H1 (cell line): ENCODE measurements at regions not wholly inside any gene's neighbourhood (a gene's known extent, or its start where the extent isn't known, plus 50 kb on each side); places are given as distances from the start of the nearest gene placed in this dataset.

Experiments
- EGR1 ChIP-seq: IDR thresholded peaks from 2 replicates; pipeline ENCODE4 v1.6.1; 2011; ENCODE audit warnings: low read depth, low read length, borderline replicate concordance
- KDM1A ChIP-seq: fragments of 200-600, 300-600 bp; sonication (generic); IDR thresholded peaks from 2 replicates; pipeline ENCODE4 v1.7.1; 2016; ENCODE audit warnings: mild to moderate bottlenecking, low read length, borderline replicate concordance
- SIX5 ChIP-seq: IDR thresholded peaks from 2 replicates; pipeline ENCODE4 v1.6.1; 2011; ENCODE audit warnings: mild to moderate bottlenecking, low read depth, low read length
- TCF12 ChIP-seq: IDR thresholded peaks from 2 replicates; pipeline ENCODE4 v1.6.1; 2011; ENCODE audit warnings: low read depth, mild to moderate bottlenecking, low read length

- TF ChIP-seq KDM1A = no peak
- no peak for TF ChIP-seq EGR1
- TF ChIP-seq SIX5 = no peak
- TF ChIP-seq TCF12 = no peak
Observed at GRCh38 chr2:236404346-236404745, 140.1 kb upstream of the ASB18 start (continued).
